Keratinocyte (primary cell): ENCODE measurements at regions not wholly inside any gene's neighbourhood (a gene's known extent, or its start where the extent isn't known, plus 50 kb on each side); places are given as distances from the start of the nearest gene placed in this dataset.

ENCODE experiments used
- EZH2 ChIP-seq: IDR thresholded peaks from one replicate; pipeline ENCODE4 v1.6.1; 2012; ENCODE audit warnings: inconsistent platforms, mild to moderate bottlenecking, low read length, moderate library complexity
- TF ChIP-seq, protein P1 (sequence below), 3 experiments: IDR thresholded peaks in 1 of 3; conservative IDR thresholded peaks in 1 of 3; optimal IDR thresholded peaks in 1 of 3; 2 replicates in 2 of 3; 3 replicates in 1 of 3; pipeline versions ENCODE3 to v1.5.1; 2011; ENCODE audit warnings: low read length in 3 of 3, mild to moderate bottlenecking in 3 of 3, moderate library complexity in 2 of 3, control low read depth in 1 of 3, inconsistent platforms in 1 of 3; ENCODE audit not compliant: insufficient read depth in 2 of 3; ENCODE audit errors: extremely low read depth in 1 of 3

DNA sequence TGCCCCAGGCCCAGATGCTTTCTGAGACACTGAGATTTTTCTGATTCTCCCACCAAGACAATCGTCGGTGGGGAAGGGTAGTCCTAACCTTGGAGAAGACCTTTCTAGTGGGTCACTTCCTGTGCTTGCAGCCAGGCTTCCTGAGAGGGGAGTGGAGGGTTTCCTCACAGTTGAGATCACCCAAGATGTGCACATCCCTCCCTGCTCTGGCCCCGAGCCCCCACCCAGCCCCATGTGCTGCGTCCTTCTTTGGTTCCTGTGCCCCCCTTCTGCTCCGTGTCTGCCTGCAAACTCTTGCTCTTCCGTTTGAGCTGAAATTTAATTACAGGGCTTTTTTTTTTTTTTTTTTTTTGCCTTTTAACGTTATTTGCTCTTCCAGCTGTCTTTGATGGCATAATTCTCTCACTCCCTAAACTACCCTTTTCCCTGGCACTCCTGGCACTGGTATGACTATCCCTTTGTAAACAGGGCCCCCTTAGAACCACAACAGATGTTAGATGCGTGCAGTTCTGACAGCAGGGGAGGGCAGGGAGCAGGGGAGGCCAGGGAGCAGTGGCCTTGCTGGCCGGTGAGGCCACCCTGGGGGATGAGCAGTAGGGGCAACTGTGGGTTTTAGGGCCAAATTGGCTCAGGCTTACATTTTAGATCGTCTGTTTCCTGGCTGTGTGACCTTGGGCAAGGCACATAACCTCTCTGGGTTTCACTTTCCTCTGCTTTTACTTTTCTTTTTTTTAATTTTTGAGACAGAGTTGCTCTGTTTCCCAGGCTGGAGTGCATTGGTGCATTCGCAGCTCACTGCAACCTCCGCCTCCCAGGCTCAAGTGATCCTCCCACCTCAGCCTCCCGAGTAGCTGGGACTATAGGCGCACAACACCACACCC, 144.5 kb downstream of the PHETA1 start:
- TF ChIP-seq, protein P1, sequence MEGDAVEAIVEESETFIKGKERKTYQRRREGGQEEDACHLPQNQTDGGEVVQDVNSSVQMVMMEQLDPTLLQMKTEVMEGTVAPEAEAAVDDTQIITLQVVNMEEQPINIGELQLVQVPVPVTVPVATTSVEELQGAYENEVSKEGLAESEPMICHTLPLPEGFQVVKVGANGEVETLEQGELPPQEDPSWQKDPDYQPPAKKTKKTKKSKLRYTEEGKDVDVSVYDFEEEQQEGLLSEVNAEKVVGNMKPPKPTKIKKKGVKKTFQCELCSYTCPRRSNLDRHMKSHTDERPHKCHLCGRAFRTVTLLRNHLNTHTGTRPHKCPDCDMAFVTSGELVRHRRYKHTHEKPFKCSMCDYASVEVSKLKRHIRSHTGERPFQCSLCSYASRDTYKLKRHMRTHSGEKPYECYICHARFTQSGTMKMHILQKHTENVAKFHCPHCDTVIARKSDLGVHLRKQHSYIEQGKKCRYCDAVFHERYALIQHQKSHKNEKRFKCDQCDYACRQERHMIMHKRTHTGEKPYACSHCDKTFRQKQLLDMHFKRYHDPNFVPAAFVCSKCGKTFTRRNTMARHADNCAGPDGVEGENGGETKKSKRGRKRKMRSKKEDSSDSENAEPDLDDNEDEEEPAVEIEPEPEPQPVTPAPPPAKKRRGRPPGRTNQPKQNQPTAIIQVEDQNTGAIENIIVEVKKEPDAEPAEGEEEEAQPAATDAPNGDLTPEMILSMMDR (optimal IDR thresholded peaks at IDR 0.05 in 1 of 3, IDR thresholded peaks at IDR 0.05 in 1 of 3, conservative IDR thresholded peaks at IDR 0.05 in 1 of 3; ENCODE audit: extremely low read depth in 1 of 3, insufficient read depth in 2 of 3, low read length in 3 of 3), result no peak
- TF ChIP-seq EZH2, result no peak
